Endothelial cell of umbilical vein (primary cell): ENCODE measurements at regions not wholly inside any gene's neighbourhood (a gene's known extent, or its start where the extent isn't known, plus 50 kb on each side); places are given as distances from the start of the nearest gene placed in this dataset.

Experiments used
- BruUV-seq: library from RNA; stranded (reverse); fragments of 400-500 nt; replicated peaks from 2 replicates; lab custom pipeline; 2021; lab: Mats Ljungman, UMichigan
- CTCF ChIA-PET: fragments of 300-600, 350-600 bp; sonication (Branson Sonifier 250); formaldehyde crosslinking; loops from one replicate; lab custom pipeline; 2021; ENCODE audit warnings: antibody characterized with exemption, inconsistent platforms; lab: Charles Lee
- POLR2A ChIA-PET: fragments of 300-600, 350-600 bp; sonication (Branson Sonifier 250); formaldehyde crosslinking; loops from one replicate; lab custom pipeline; 2021; ENCODE audit warnings: antibody characterized with exemption, inconsistent platforms; lab: Charles Lee
- DNase-seq: peaks from one replicate; pipeline ENCODE4 v3.0.0-alpha.2; 2011; ENCODE audit warnings: low read depth, low spot score
- FAIRE-seq: peaks from 2 replicates; lab custom pipeline; 2011; peaks lifted over from hg19 to GRCh38; lab: Jason Lieb, UNC
- H2AFZ ChIP-seq: 2 replicates; pipeline ENCODE4 v1.6.0; 2012; ENCODE audit warnings: low read depth, low read length, control low read depth, inconsistent platforms
- H3K27ac ChIP-seq: 2 replicates; pipeline ENCODE4 v1.5.1; 2011; ENCODE audit warnings: low read depth, mild to moderate bottlenecking, control low read depth, low read length, moderate library complexity; ENCODE audit not compliant: insufficient read depth
- H3K27me3 ChIP-seq, 2 experiments: 2 replicates each; pipeline versions ENCODE4 v1.6.0 to v1.6.1; 2011; ENCODE audit warnings: low read length in 2 of 2, mixed read lengths in 1 of 2; ENCODE audit not compliant: control insufficient read depth in 2 of 2, insufficient read depth in 2 of 2
- H3K36me3 ChIP-seq, 2 experiments: 2 replicates in 1 of 2; 3 replicates in 1 of 2; pipeline ENCODE4 v1.5.1; 2011; ENCODE audit warnings: low read length in 2 of 2, mild to moderate bottlenecking in 1 of 2, moderate library complexity in 1 of 2; ENCODE audit not compliant: control insufficient read depth in 2 of 2, insufficient read depth in 2 of 2; ENCODE audit errors: extremely low read depth in 1 of 2
- H3K4me1 ChIP-seq: 3 replicates; pipeline ENCODE4 v1.5.1; 2011; ENCODE audit warnings: mild to moderate bottlenecking, low read length; ENCODE audit not compliant: control insufficient read depth, insufficient read depth; ENCODE audit errors: extremely low read depth
- H3K4me2 ChIP-seq: 2 replicates; pipeline ENCODE4 v1.6.1; 2011; ENCODE audit warnings: low read length, control low read depth, mixed read lengths; ENCODE audit not compliant: insufficient read depth
- H3K4me3 ChIP-seq, 3 experiments: fragments of 200-600 bp in 1 of 3; sonication (generic), shearing (Covaris generic) in 1 of 3; replicated peaks in 1 of 3; 2 replicates each; pipeline ENCODE4 v1.5.1; 2011 to 2016; ENCODE audit warnings: control low read depth in 3 of 3, low read length in 3 of 3, mild to moderate bottlenecking in 2 of 3, inconsistent platforms in 1 of 3, low read depth in 1 of 3, moderate library complexity in 1 of 3; ENCODE audit not compliant: insufficient read depth in 1 of 3
- H3K79me2 ChIP-seq: 2 replicates; pipeline ENCODE4 v1.6.0; 2012; ENCODE audit warnings: low read length, inconsistent platforms; ENCODE audit not compliant: control insufficient read depth, insufficient read depth
- H3K9ac ChIP-seq: replicated peaks from 2 replicates; pipeline ENCODE3; 2011; ENCODE audit warnings: low read length, control low read depth; ENCODE audit not compliant: insufficient read depth; ENCODE audit errors: extremely low read depth
- H3K9me1 ChIP-seq: replicated peaks from 3 replicates; pipeline ENCODE4 v1.6.0; 2011; ENCODE audit warnings: mild to moderate bottlenecking, low read length; ENCODE audit not compliant: control insufficient read depth, insufficient read depth; ENCODE audit errors: extremely low read depth
- H3K9me3 ChIP-seq: replicated peaks from 2 replicates; pipeline ENCODE4 v1.5.1; 2012; ENCODE audit warnings: low read length, inconsistent platforms; ENCODE audit not compliant: control insufficient read depth, insufficient read depth
- H4K20me1 ChIP-seq: replicated peaks from 2 replicates; pipeline ENCODE3; 2011; ENCODE audit warnings: mild to moderate bottlenecking, low read length; ENCODE audit not compliant: control insufficient read depth, insufficient read depth; ENCODE audit errors: extremely low read depth
- CTCF ChIP-seq, 2 donors: IDR thresholded peaks; 1 replicate in 1 of 2; 2 replicates in 1 of 2; pipeline ENCODE4 v1.5.1; 2011; ENCODE audit warnings: low read length in 2 of 2, mild to moderate bottlenecking in 2 of 2, moderate library complexity in 2 of 2, control low read depth in 1 of 2, inconsistent platforms in 1 of 2, low read depth in 1 of 2; ENCODE audit not compliant: insufficient read depth in 1 of 2; ENCODE audit errors: extremely low read depth in 1 of 2
- EZH2 ChIP-seq: IDR thresholded peaks from 2 replicates; pipeline ENCODE4 v1.6.1; 2012; ENCODE audit warnings: borderline replicate concordance, low read depth, mild to moderate bottlenecking, moderate library complexity, low read length, inconsistent platforms; ENCODE audit not compliant: severe bottlenecking
- FOS ChIP-seq: IDR thresholded peaks from 2 replicates; pipeline ENCODE4 v1.6.1; 2011; ENCODE audit warnings: mild to moderate bottlenecking, low read length, moderate library complexity, borderline replicate concordance; ENCODE audit not compliant: insufficient read depth
- GATA2 ChIP-seq: IDR thresholded peaks from 2 replicates; pipeline ENCODE4 v1.7.0; 2011; ENCODE audit warnings: low read depth, mild to moderate bottlenecking, moderate library complexity, mixed read lengths, low read length; ENCODE audit not compliant: insufficient read length, insufficient read depth
- JUN ChIP-seq: IDR thresholded peaks from 2 replicates; pipeline ENCODE4 v1.6.1; 2011; ENCODE audit warnings: borderline replicate concordance, low read depth; ENCODE audit not compliant: insufficient read length, insufficient read depth
- MAX ChIP-seq: IDR thresholded peaks from 2 replicates; pipeline ENCODE4 v1.6.1; 2011; ENCODE audit not compliant: insufficient read depth, insufficient read length
- MYC ChIP-seq: IDR thresholded peaks from one replicate; pipeline ENCODE4 v1.6.1; 2011; ENCODE audit warnings: mild to moderate bottlenecking, low read depth, low read length
- POLR2A ChIP-seq: IDR thresholded peaks from 2 replicates; pipeline ENCODE4 v1.6.1; 2012; ENCODE audit warnings: low read depth, mild to moderate bottlenecking, control low read depth, low read length
- POLR2AphosphoS5 ChIP-seq: IDR thresholded peaks from 2 replicates; pipeline ENCODE4 v1.6.1; 2012; ENCODE audit warnings: low read depth, mild to moderate bottlenecking, control low read depth, low read length, moderate library complexity; ENCODE audit not compliant: insufficient read depth
- dilution Hi-C: fragments of 300-500 bp; cut with MboI; formaldehyde crosslinking; loops from one replicate; pipeline ENCODE4 v1.15.0; 2019; ENCODE audit warnings: low sequenced_read_pairs; ENCODE audit not compliant: extremely low pct_ligation_motif_present
- intact Hi-C: fragments of 100-400 bp; cut with micrococcal nuclease; formaldehyde crosslinking; loops from one replicate; pipeline ENCODE4 v1.10.0; 2022

GRCh38 chr19:31956771-31957392, 388.5 kb upstream of the ZNF507 start:
- TF ChIP-seq GATA2 (no peak), POLR2AphosphoS5 (no peak), EZH2 (no peak), MYC (no peak), CTCF (IDR thresholded peaks at IDR 0.05; ENCODE audit: extremely low read depth in 1 of 2, insufficient read depth in 1 of 2, low read depth in 1 of 2, low read length in 2 of 2) (no peak), MAX (no peak), FOS (no peak), POLR2A (no peak), JUN (no peak)
- FAIRE-seq (no peak), DNase-seq (no peak)
- no peaks in the 10 kb centered on the region for H4K20me1 ChIP-seq
- H3K27ac ChIP-seq: no peak overlapping the region
- BruUV-seq: no TSS peak
- H3K9me3 ChIP-seq: peaks cover 5% of the 10 kb centered on the region
- H3K79me2 ChIP-seq: no peaks in the 10 kb centered on the region
- H3K4me1 ChIP-seq: no peaks in the 10 kb centered on the region
- H3K36me3 ChIP-seq: no peaks in the 10 kb centered on the region
- intact Hi-C loops (no loop called here), dilution Hi-C loops (no loop called here)
- H3K4me2 ChIP-seq: no peak overlapping the region
- no peak overlapping the region for H2AFZ ChIP-seq
- ChIA-PET CTCF (no interaction called here), POLR2A (no interaction called here)
- H3K9ac ChIP-seq: no peak overlapping the region
- H3K9me1 ChIP-seq: no peaks in the 10 kb centered on the region
- no peak overlapping the region for H3K4me3 ChIP-seq
- no peaks in the 10 kb centered on the region for H3K27me3 ChIP-seq
